GM19463 (cell line): ENCODE measurements at regions not wholly inside any gene's neighbourhood (a gene's known extent, or its start where the extent isn't known, plus 50 kb on each side); places are given as distances from the start of the nearest gene placed in this dataset.

Experiments used
- ATAC-seq: cut with Tn5 transposase; IDR thresholded peaks from one replicate; pipeline ENCODE4 v1.9.1; 2021; ENCODE audit warnings: mild to moderate bottlenecking, moderate library complexity; ENCODE audit not compliant: unreplicated experiment

DNA sequence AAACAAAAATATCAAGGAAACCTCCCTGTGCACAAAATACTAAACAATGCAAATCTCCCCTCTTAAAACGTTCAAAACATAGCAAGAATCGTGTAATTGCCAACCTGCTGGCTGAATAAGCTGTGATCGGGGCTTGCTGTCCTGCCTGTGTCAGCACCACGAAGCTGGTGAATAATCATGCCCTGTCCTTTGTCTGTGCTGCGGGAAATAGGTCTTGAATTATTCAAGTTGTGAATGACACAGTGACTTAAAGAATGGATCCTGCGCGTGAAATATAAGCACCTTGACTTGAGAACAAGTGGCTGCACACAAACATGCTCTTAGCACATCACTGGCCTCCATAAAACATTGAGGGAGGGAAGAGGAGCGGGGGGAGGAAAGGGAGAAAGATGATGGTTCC lies 130.2 kb downstream of the OAT start:
- ATAC-seq: no peak

DNA sequence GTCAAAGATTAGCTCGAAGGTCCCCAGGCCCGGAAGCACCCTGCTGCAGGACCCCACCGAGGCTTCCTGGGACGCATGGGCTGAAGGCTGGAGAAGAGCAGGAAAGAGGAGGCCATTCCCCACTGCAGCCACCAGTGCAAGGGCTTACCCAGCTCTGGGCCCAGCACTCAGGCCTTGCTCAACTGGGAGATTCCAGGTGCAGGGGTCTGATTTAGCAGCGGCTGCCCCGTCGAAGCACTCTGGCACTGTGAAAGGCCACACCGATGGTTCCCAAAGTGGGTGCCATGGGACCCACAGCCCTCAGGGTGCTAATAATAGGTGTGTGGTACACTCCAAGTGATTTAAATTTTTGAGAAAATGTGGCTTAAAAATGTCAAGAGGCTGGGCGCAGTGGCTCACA lies 130.9 kb downstream of the OAT start:
- ATAC-seq: no peak

DNA sequence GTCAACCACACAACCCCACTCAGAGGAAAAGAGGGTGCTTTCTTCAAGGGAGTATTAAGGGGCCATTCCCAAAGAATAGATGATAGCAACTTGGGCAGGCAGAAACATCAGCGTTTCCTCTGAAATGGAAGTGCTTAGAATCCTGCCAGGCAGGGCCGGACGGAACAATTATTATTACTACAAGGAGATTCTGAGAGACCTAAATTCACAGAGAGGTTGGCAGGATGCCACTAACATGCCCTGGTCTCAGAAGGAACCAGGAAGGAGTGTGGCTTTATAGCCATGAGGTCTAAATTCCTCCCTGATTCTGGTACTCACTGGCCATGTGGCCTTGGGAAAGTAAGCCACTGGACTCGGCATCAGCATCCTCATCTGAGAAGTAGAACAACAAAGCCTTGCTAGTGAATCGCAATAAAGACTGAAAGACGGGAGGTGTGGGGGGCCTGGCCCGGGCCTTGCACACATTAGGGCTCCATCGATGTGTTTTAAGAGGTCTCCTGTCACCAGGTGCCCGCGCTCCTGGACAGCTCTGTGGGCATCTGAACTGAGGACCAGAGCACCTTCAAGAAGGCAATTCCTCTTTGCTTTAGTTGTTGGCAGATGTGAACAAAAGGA lies 131.5 kb downstream of the OAT start:
- no peak for ATAC-seq

DNA sequence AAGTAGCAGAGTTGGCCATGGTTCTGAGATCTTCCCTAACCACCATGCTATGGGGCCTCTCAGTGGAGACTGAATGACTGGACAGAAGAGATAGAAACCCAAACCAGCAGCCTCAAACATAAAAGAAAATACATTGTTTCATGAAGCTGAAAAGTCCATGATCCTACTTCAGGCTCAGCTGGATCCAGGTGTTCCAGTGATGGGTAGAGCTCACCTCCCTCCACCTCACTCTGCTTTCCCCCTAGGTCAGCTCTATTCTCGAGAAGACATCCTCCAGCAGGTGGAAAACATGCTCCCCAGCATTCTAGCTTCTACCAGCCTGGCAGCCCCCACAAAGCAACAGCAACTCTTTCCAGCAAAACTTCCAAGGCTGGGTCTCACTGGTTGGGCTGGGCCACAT lies 132.1 kb downstream of the OAT start:
- no peak for ATAC-seq

DNA sequence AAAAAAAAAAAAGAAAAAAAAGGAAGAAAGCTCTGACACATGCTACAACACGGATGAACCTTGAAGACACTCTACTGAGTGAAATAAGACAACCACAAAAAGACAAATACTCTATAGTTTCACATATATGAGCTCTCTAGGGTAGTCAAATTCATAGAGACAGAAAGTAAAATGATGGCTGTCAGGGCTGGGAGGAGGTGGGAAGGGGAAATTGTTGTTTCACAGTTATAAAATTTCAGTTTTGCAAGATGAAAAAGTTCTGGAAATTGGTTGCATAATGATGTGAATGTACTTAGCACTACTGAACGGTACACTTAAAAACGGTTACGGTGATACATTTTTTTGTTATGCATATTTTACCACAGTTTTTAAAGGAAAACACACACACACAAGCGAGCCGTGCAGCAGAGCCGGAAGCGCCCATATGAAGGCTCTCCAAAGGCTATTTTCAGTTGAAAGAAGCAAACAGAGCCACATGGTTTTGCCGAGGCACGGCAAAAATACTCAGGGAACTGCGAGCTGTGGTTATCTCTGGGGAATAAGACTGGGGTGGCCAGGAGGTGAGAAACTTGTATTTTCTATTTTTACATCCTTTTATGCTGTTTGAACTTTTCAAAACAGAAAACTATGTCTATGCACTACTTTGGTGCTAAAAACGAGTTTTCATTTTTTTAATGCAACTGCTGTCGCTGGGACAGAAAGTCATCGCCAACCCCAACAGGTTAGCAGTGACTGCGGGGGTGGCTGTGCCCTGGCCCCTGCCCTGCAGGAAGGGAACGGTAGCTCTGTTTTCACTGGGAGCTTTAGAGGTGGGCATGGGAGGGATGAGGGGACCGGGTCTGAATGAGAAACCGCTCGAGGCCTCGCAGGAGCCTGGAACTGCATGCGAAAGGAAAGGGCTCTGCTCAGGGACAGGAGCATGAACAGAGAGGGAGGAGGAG lies 132.9 kb downstream of the OAT start:
- peak; percentile 62 for ATAC-seq

DNA sequence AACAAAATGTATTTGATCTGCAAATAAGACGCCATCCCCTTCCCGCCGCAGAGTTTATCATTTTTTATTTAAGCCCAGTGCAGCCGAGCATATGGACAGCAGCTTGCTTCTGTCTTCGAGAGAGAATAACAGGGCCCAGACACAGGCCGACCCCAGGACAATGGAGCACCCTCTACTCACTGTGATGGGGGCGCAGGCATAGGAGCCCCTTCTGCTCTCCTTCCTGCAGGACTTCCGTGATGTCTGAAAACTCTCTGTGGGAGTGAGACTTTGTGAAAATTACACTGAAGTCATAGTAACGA lies 134.8 kb downstream of the OAT start:
- ATAC-seq: no peak

DNA sequence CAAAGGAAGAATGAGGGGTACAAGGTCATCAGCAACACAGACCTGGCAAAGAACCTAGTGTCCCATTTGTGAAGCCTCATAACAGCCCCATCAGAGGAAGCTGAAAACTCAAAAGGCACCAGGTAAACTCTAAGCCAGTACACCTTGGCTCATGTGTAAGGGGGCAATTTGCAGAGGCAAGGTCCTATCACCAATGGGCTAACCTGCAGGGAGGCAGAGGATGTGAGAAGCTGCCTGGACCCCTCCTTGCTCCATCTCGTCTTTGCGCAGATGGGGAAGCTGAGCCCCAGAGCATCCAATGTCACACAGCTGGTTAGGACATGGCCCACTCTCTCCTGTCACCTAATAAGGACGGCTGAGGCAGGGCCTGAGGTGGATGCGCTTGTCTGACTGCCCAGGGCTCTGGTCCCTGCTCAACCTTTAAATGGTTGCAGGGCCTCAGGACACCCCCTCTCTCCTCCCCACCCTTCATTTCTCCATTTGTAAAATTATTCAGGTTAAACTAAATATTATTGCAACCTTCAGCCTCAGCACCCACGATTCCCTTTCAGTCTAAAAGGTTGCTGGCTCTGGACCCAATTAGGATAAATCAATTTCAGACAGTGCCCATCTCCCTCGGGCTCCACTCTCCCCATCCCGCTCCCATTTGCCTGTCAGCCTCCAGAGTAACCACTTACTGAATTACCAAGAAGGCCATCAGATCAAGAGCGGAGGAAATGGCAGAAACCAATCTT lies 135.3 kb downstream of the OAT start:
- ATAC-seq: no peak

DNA sequence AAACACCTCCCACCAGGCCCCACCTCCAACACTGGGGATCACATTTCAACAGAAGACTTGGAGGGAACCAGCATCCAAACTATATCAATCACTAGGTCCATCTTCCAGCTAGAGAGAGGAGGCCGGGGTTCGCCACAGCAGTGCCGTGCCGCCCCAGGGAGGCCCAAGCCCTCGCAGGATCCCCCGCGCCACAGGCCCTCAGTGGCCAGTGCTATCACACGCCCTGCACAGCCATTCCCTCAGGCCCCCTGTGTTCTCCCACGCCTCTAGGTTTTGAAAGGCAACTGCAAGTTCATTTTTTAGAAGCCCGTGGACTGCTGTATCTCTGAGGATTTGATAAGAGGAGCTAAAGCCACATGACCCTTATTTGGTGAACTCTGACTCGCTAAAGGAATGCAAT lies 136.4 kb downstream of the OAT start:
- no peak for ATAC-seq

DNA sequence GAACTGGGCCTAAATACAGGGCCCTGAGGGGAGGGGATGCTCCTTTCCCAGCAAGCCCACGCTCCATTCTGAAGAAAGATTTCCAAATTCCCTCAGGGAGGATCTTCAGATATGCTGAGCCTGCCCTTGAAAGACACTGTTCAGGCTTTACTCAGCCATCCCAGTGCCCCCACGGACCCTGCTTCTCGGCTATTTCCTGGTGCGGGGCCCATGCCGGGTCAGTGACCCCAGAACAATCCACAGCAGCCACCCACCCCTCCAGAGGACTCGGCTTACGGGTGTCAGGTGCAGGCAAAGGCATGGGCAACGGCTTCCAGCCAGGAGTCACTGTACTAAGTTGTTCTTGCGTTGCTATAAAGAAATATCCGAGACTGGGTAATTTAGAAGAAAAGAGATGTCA lies 137.1 kb downstream of the OAT start:
- ATAC-seq: no peak

DNA sequence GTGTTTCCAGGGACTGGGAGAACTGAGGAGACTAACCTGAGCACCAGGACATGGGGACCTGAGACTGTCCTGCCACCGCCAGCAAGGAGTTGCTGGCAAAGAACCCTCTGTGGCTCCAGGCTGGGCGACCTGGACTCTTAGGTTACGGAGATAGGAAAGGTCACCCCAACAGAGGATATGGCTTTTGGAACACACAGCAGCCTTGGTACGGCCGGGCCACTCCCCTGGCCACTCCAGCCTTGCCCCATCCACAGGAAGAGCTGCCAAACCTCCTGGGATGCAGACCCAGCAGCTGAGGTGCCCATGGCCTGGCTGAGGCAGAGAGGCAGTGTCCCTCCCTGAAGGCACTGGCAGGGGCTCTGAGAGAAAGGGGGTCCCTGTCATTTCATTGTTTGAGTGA lies 137.8 kb downstream of the OAT start:
- no peak for ATAC-seq

DNA sequence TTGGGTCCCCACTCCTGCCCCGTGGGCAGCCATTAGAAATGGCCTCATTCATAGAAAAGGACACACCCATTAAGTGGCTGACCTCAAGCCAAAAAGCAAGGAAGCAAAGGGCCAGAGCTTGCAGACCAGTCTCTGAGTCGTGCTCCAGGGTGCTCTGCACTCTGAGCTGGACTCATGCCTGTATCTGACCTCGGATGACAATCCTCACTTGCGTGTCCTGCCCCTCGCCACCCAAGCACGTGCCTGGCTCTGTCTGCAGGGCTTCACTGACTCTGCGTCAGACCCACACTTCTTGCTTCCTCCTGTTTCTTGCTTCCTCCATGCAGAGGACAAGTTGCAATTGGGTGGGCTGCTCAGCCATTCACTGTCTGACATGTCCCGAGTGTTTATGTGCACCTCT lies 138.8 kb downstream of the OAT start:
- no peak for ATAC-seq

DNA sequence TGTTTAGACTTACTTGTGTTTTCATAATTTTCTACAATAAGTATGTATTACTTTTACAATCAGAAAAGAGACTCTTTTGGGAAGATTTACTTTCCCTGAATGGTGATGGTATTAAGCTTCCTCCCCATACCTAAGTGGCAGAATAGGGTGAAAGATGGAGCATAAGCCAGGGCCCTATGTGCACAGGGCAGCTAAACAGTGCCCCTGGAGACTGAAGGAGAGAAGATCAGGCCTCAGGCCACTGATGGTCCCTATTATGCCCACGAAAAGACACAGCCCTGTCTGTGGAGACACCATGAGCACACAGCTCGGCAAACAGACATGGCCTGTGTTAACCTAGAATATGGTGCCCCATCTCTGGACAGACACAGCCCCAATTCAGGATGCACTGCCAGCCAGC lies 139.4 kb downstream of the OAT start:
- ATAC-seq: no peak

DNA sequence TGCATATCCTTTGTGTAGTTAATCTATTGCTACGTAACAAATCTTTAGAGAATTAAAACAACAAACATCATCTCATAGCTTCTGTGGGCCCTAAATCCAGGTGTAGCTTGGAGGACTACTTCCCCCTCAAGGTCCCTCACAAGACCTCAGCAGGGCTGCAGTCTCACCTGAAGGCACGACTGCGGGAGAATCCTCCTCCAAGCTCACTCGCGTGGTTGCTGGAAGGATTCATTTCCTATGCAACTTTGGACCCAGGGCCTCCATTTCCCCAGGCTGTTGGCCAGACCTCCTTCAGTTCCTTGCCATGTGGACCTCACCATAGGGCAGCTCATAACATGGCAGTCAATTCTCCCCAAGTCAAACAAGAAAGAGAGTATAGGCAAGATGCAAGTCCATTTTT lies 140.4 kb downstream of the OAT start:
- ATAC-seq: no peak

DNA sequence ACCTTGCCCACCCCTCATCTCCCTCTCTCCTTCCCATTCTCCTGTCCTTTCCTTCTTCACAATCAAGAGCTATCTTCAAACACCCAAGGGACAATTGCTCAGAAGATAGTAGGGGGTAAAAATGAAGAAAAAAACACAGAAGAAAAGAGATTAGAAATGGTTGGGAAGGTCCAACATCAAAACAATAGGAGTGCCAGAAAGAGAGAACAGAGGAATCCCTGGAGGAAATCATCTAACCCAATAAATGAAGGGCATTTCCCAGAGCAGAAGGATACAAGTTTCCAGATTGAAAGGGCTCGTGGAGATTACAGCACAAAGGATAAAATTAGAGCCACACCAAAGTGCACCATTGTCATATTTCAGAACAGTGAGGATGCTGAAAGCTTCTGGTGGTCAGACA lies 145.6 kb downstream of the OAT start:
- no peak for ATAC-seq

DNA sequence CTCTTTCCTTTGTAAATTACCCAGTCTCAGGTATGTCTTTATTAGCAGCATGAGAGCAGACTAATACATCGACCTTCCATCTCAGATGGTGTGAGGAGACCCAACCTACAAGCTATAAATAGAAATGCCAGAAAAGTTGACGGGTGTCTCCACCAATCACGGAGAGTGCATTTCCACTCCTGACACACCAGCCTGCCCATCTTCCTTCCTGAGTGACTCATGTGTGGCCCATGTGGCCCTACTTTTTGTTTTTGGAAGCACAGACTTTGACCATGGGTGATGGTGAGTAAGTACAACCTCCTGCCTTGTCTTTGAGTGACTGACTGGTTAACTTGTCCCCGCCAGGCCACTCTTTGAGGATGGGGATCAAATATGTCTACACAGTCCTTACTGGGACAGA lies 147.0 kb downstream of the OAT start:
- ATAC-seq: no peak

DNA sequence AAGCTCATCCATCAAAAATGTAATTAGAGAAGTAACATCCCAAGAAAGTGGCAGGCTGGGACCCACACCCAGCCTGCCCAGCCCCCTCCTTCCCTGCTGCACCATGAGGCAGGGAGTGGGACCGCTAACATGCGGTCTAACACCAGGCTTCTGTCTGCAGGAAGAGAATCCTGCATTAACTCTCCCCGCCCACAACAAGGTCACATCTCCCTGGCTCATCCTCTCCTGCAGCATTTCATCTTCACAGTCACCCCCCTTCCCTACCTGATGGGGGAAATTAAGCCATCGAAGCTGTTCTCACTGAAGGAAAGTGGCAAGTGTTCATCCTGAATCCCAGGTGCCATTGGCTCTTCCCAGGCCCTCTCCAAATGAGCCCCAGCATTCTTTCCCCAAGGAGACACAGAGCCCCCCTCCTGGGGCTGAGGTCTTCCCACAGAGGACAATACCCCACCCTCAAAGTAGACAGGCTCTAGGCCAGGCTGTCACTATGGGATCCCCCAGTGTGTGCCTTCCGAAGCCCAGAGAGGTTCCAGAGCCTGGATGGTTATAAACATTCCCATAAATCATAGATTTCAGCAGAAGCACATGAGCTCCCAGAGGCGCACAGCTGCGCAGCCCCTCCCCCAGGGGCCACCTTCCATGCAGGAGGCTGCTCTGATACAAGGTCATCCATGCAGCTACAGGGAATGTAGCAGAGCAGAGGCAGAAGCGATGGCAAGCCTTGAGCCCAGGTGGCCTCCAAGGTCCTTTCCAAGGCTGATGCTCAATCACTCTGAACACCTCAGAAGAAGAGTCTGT lies 148.0 kb downstream of the OAT start:
- no peak for ATAC-seq

DNA sequence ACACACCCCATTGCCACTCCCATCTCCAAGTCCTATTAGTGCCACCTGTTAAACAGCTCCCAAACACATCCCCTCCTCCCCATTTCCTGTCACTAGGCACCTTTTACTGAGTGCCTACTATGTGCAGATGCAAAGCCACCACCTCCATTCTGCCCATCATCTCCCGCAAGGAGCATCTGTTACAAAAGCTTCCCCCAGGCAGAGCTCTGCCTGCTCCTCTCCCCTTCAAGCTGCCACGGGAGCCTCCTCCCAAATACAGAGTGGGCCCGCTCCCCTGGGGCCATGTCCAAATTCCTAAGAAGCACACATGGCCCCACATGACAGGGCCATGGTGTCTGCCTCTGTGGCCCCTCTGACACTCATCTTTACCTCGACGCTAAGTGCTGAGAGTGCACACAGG lies 149.7 kb downstream of the OAT start:
- ATAC-seq: no peak

DNA sequence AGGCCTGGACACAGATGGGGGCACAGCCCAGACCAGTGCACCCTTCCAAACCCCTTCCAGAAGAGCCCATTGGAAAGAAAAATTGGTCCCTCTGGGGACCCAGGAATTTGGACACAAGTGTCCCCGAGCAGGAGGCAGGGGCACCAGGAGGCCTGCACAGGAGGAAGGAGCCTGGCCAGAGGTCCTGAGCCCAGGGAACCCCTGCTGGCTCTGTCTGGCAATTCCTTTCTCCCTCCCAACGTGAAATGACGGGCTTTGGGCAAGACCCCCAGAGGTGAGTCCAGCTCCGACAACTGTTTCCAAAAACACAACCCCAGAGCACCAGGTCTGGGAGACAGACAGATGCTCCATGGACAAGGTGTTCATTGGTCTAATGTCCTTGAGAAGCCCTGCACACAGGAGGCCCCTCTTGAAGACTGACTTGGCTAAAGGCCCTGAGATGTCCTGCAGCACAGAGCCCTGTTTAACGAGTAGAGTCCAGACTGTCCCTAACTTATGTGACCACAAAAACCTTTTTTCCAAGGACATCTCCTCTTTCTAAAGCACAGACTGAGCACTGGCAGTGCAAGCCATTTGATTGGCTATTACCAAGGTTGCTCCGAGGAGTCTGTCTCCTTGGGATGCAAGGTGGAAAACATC lies 150.7 kb downstream of the OAT start:
- ATAC-seq: no peak

DNA sequence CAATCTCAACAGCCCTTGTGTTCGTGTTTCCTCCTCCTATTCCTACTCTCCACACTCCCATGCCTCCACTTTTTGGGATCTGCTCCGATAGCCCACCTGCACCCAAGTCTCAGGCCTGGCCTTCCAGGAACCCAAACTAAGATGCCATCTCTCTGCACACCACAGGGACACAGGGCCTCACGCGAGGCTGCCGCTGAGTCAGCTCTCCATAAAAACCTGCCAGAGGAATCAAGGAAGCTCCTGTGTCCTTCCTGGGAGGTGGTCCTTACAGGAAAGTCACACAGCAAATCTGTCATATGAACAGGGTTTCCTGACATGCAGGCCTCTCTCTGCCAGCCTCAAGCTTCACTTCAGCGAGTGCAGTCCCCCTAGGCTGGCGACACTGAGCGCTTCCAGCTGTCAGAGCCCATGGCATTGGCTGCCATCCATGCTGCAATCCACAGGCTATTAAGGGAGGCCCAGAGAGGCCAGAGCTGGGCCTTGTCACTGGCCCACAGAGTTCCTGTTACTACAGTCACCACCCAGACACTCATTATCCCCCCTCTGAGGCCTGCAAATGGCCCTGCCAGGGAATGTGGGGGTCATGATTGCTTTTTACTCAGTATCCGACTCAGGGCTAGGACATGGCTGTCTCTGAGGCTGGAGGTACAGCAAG lies 151.4 kb downstream of the OAT start:
- ATAC-seq: no peak

DNA sequence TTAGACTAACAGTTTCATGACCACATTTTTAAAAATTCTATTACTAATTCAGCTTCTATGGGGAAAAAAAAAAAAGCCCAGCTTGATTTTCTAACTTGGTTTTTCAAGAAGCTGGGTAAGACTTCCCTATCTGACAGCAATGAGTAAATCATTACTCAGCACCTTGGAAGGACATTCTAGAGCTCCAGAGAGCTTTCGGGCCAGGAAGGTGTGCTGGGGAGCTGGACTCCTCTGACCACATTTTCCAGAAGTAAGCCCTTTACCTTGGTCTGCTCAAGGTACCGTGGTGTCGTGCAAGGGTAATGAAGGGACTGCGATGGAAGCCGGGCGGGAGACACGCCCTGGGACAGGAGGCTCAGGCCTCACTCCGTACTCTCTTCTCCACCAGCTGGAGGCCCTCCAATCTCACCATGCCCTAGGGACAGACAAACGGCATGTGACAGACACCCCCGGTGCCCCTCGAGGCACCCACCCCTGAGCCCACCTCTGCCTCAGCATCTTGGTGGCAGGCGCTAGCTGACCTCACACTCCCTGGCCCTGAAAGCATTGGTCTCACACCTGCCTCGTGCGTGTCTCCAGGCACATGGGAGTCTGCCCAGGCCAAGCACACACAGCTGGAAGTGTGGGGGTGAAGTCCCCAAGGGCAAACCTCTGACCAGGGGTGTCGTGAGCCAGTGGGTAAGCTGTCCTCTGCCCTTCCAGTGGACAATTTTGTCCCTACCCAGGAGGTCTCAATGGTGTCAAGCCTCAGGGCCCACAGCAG lies 152.1 kb downstream of the OAT start:
- no peak for ATAC-seq
